NCI-H510A treated with DMSO at 0.1 percent for 48 hours (cell line): ENCODE measurements at regions not wholly inside any gene's neighbourhood (a gene's known extent, or its start where the extent isn't known, plus 50 kb on each side); places are given as distances from the start of the nearest gene placed in this dataset.
A peak's percentile ranks its signal among the peaks of the same experiment; 100 is the strongest.

ENCODE experiments used
- DNase-seq: peaks from one replicate; lab custom pipeline; 2025; lab: John Stamatoyannopoulos, UW

GRCh38 chr4:156595041-156595440, 376.6 kb downstream of the PDGFC start:
- DNase-seq: no peak

- peak; percentile 27 for DNase-seq
These were observed 377.0 kb downstream of the PDGFC start for GRCh38 chr4:156594624-156595023.

- DNase-seq: no peak
These were observed 378.1 kb downstream of the PDGFC start for GRCh38 chr4:156593464-156593863.

- no peak for DNase-seq
These were observed 379.9 kb downstream of the PDGFC start for GRCh38 chr4:156591679-156592078.

GRCh38 chr4:156584100-156584499, 387.5 kb downstream of the PDGFC start:
- DNase-seq: no peak

GRCh38 chr4:156583265-156583664, 388.3 kb downstream of the PDGFC start:
- no peak for DNase-seq

GRCh38 chr4:156581282-156582063, 390.1 kb downstream of the PDGFC start:
- no peak for DNase-seq

- DNase-seq: no peak
These were observed 392.9 kb downstream of the PDGFC start for GRCh38 chr4:156578713-156579112.

GRCh38 chr4:156578005-156578404, 393.6 kb downstream of the PDGFC start:
- DNase-seq: no peak

- DNase-seq: no peak
These were observed 394.7 kb downstream of the PDGFC start for GRCh38 chr4:156576946-156577345.

GRCh38 chr4:156575430-156576073, 396.0 kb downstream of the PDGFC start:
- DNase-seq: no peak

GRCh38 chr4:156571146-156571545, 400.5 kb downstream of the PDGFC start:
- DNase-seq: no peak

GRCh38 chr4:156569535-156569934, 402.1 kb downstream of the PDGFC start:
- no peak for DNase-seq

GRCh38 chr4:156568484-156568883, 403.1 kb downstream of the PDGFC start:
- DNase-seq: no peak

GRCh38 chr4:156568041-156568440, 403.6 kb downstream of the PDGFC start:
- no peak for DNase-seq

- DNase-seq: no peak
These were observed 410.9 kb downstream of the PDGFC start for GRCh38 chr4:156560701-156561100.

- DNase-seq: no peak
These were observed 412.3 kb downstream of the PDGFC start for GRCh38 chr4:156559346-156559745.

- DNase-seq: no peak
These were observed 413.1 kb downstream of the PDGFC start for GRCh38 chr4:156558373-156559025.

- no peak for DNase-seq
These were observed 413.7 kb downstream of the PDGFC start for GRCh38 chr4:156557920-156558319.

GRCh38 chr4:156556336-156556735, 415.3 kb downstream of the PDGFC start:
- no peak for DNase-seq

- DNase-seq: no peak
These were observed 417.9 kb downstream of the PDGFC start for GRCh38 chr4:156553659-156554058.

GRCh38 chr4:156547891-156548290, 423.7 kb downstream of the PDGFC start:
- no peak for DNase-seq

- no peak for DNase-seq
These were observed 424.2 kb downstream of the PDGFC start for GRCh38 chr4:156547439-156547838.
